IPS-NIHi7 (cell line): ENCODE measurements at regions not wholly inside any gene's neighbourhood (a gene's known extent, or its start where the extent isn't known, plus 50 kb on each side); places are given as distances from the start of the nearest gene placed in this dataset.

Source experiments
- DNase-seq: peaks from one replicate; pipeline ENCODE4 v3.0.0; 2012; ENCODE audit warnings: mixed read lengths; ENCODE audit errors: extremely low spot score

GRCh38 chr15:35769656-35770055 lies 223.7 kb upstream of the DPH6 start:
- DNase-seq: no peak

- DNase-seq: no peak
Observed at GRCh38 chr15:35771746-35772442, 225.9 kb upstream of the DPH6 start.

- no peak for DNase-seq
Observed at GRCh38 chr15:35774653-35775052, 228.7 kb upstream of the DPH6 start.

GRCh38 chr15:35775471-35775870 lies 229.5 kb upstream of the DPH6 start:
- DNase-seq: no peak

- no peak for DNase-seq
Observed at GRCh38 chr15:35777061-35777460, 231.1 kb upstream of the DPH6 start.

GRCh38 chr15:35783203-35783602 lies 237.2 kb upstream of the DPH6 start:
- DNase-seq: no peak

- DNase-seq: peak; percentile 14
Observed at GRCh38 chr15:35784745-35785144, 238.8 kb upstream of the DPH6 start.

GRCh38 chr15:35810007-35810406 lies 264.0 kb upstream of the DPH6 start:
- no peak for DNase-seq

GRCh38 chr15:35813573-35813972 lies 267.6 kb upstream of the DPH6 start:
- no peak for DNase-seq

- DNase-seq: no peak
Observed at GRCh38 chr15:35818846-35819245, 272.9 kb upstream of the DPH6 start.

GRCh38 chr15:35822153-35822552 lies 276.2 kb upstream of the DPH6 start:
- DNase-seq: no peak

- DNase-seq: no peak
Observed at GRCh38 chr15:35827141-35827540, 281.2 kb upstream of the DPH6 start.

GRCh38 chr15:35827911-35828310 lies 281.9 kb upstream of the DPH6 start:
- DNase-seq: no peak

GRCh38 chr15:35833581-35833980 lies 287.6 kb upstream of the DPH6 start:
- DNase-seq: no peak

GRCh38 chr15:35834216-35834830 lies 288.4 kb upstream of the DPH6 start:
- DNase-seq: no peak

- no peak for DNase-seq
Observed at GRCh38 chr15:35834866-35835265, 288.9 kb upstream of the DPH6 start.

- peak; percentile 20 for DNase-seq
Observed at GRCh38 chr15:35838424-35839111, 292.6 kb upstream of the DPH6 start.

GRCh38 chr15:35842631-35843030 lies 296.7 kb upstream of the DPH6 start:
- DNase-seq: no peak

- DNase-seq: no peak
Observed at GRCh38 chr15:35843498-35843897, 297.5 kb upstream of the DPH6 start.

- no peak for DNase-seq
Observed at GRCh38 chr15:35850284-35850683, 304.3 kb upstream of the DPH6 start.

GRCh38 chr15:35851491-35851890 lies 305.5 kb upstream of the DPH6 start:
- no peak for DNase-seq

GRCh38 chr15:35852818-35853624 lies 307.1 kb upstream of the DPH6 start:
- no peak for DNase-seq
